ENCODE measurements at regions not wholly inside any gene's neighbourhood (a gene's known extent, or its start where the extent isn't known, plus 50 kb on each side); places are given as distances from the start of the nearest gene placed in this dataset.

GRCh38 chr3:102699104-102699818 lies 264.4 kb downstream of the ZPLD1 start:
- no peak for DNase-seq
- no peaks in the 10 kb centered on the region for H3K27me3 ChIP-seq (replicated peaks; ENCODE audit: insufficient read depth, low read length)
- no peaks in the 10 kb centered on the region for H3K9me3 ChIP-seq (replicated peaks; ENCODE audit: insufficient read depth, low read length)
- H3K9me2 ChIP-seq (replicated peaks; ENCODE audit: insufficient read depth, low read length): no peaks in the 10 kb centered on the region
- no peak overlapping the region for H2AFZ ChIP-seq (ENCODE audit: low read length)
- no peaks in the 10 kb centered on the region for H3K79me2 ChIP-seq (ENCODE audit: low read length)
- H3F3A ChIP-seq (ENCODE audit: insufficient read depth, low read length): no peaks in the 10 kb centered on the region
- H3K9ac ChIP-seq (ENCODE audit: low read length): no peak overlapping the region
- H3K36me3 ChIP-seq (replicated peaks; ENCODE audit: insufficient read depth, low read length): no peaks in the 10 kb centered on the region
- no peak overlapping the region for H3K27ac ChIP-seq (ENCODE audit: low read length)
- H3K4me2 ChIP-seq (ENCODE audit: low read depth, low read length): no peak overlapping the region
- H3K4me1 ChIP-seq (ENCODE audit: low read length): no peaks in the 10 kb centered on the region
- no peaks in the 10 kb centered on the region for H4K20me1 ChIP-seq (ENCODE audit: insufficient read depth, low read length)
- H3K4me3 ChIP-seq (ENCODE audit: low read length): no peak overlapping the region
- TF ChIP-seq CTCF (IDR thresholded peaks at IDR 0.05; ENCODE audit: low read length): no peak
- TF ChIP-seq EZH2phosphoT487 (IDR thresholded peaks at IDR 0.05; ENCODE audit: low read length): no peak
- no peak for TF ChIP-seq EZH2 (optimal IDR thresholded peaks at IDR 0.05; ENCODE audit: low read depth, low read length)

DNA sequence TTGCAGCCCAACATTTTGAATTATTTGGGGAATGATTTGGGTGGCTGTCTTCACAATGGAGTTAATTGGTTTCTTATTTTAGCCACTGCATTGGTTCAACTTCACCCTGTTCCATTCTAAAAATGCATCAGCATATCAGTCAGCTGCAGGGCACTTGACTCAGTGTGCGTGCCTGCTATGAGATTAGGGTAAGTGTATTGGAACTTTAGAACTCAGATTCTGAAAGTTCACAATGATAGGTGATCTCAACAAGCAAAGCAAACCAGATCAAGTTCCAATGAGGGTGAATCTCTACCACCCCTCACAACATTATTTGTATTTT lies 265.0 kb downstream of the ZPLD1 start:
- no peaks in the 10 kb centered on the region for H3F3A ChIP-seq (ENCODE audit: insufficient read depth, low read length)
- no peak overlapping the region for H3K4me3 ChIP-seq (ENCODE audit: low read length)
- no peaks in the 10 kb centered on the region for H3K36me3 ChIP-seq (replicated peaks; ENCODE audit: insufficient read depth, low read length)
- no peak for DNase-seq
- H3K4me2 ChIP-seq (ENCODE audit: low read depth, low read length): no peak overlapping the region
- TF ChIP-seq CTCF (IDR thresholded peaks at IDR 0.05; ENCODE audit: low read length) (no peak), EZH2 (optimal IDR thresholded peaks at IDR 0.05; ENCODE audit: low read depth, low read length) (no peak), EZH2phosphoT487 (IDR thresholded peaks at IDR 0.05; ENCODE audit: low read length) (no peak)
- H3K9me3 ChIP-seq (replicated peaks; ENCODE audit: insufficient read depth, low read length): no peaks in the 10 kb centered on the region
- H2AFZ ChIP-seq (ENCODE audit: low read length): no peak overlapping the region
- no peaks in the 10 kb centered on the region for H3K4me1 ChIP-seq (ENCODE audit: low read length)
- H3K79me2 ChIP-seq (ENCODE audit: low read length): no peaks in the 10 kb centered on the region
- H3K27ac ChIP-seq (ENCODE audit: low read length): no peak overlapping the region
- no peak overlapping the region for H3K9ac ChIP-seq (ENCODE audit: low read length)
- no peaks in the 10 kb centered on the region for H4K20me1 ChIP-seq (ENCODE audit: insufficient read depth, low read length)
- no peaks in the 10 kb centered on the region for H3K9me2 ChIP-seq (replicated peaks; ENCODE audit: insufficient read depth, low read length)
- no peaks in the 10 kb centered on the region for H3K27me3 ChIP-seq (replicated peaks; ENCODE audit: insufficient read depth, low read length)

- Histone ChIP-seq H2AFZ (ENCODE audit: low read length) (no peak overlapping the region), H3K9me3 (replicated peaks; ENCODE audit: insufficient read depth, low read length) (no peaks in the 10 kb centered on the region)
These were observed 278.1 kb downstream of the ZPLD1 start for GRCh38 chr3:102712896-102713295.

More at GRCh38 chr3:102712896-102713295, 278.1 kb downstream of the ZPLD1 start:
- Histone ChIP-seq H3K4me1 (ENCODE audit: low read length) (no peaks in the 10 kb centered on the region), H3K9ac (ENCODE audit: low read length) (no peak overlapping the region), H3K9me2 (replicated peaks; ENCODE audit: insufficient read depth, low read length) (no peaks in the 10 kb centered on the region), H3K79me2 (ENCODE audit: low read length) (no peaks in the 10 kb centered on the region), H3K27me3 (replicated peaks; ENCODE audit: insufficient read depth, low read length) (no peaks in the 10 kb centered on the region), H3K27ac (ENCODE audit: low read length) (no peak overlapping the region), H3K4me2 (ENCODE audit: low read depth, low read length) (no peak overlapping the region), H3K36me3 (replicated peaks; ENCODE audit: insufficient read depth, low read length) (no peaks in the 10 kb centered on the region), H3F3A (ENCODE audit: insufficient read depth, low read length) (no peaks in the 10 kb centered on the region), H4K20me1 (ENCODE audit: insufficient read depth, low read length) (no peaks in the 10 kb centered on the region), H3K4me3 (ENCODE audit: low read length) (no peak overlapping the region)
- DNase-seq: no peak
- no peak for TF ChIP-seq EZH2 (optimal IDR thresholded peaks at IDR 0.05; ENCODE audit: low read depth, low read length)
- no peak for TF ChIP-seq EZH2phosphoT487 (IDR thresholded peaks at IDR 0.05; ENCODE audit: low read length)
- TF ChIP-seq CTCF (IDR thresholded peaks at IDR 0.05; ENCODE audit: low read length): no peak

All from MM.1S (cell line).